GM12878 (cell line): ENCODE measurements at regions not wholly inside any gene's neighbourhood (a gene's known extent, or its start where the extent isn't known, plus 50 kb on each side); places are given as distances from the start of the nearest gene placed in this dataset.

Experiments used
- ATAC-seq: fragments of 200-7000 bp; cut with Tn5 transposase; 3 replicates; pipeline ENCODE4 v1.9.1; 2020; ENCODE audit warnings: mild to moderate bottlenecking, moderate library complexity
- BruUV-seq: library from RNA; stranded (reverse); fragments of 400-500 nt; replicated peaks from 2 replicates; lab custom pipeline; 2021; lab: Mats Ljungman, UMichigan
- CTCF ChIA-PET: fragments of 300-600 bp; sonication (Branson Sonifier 250); formaldehyde crosslinking; extraction: SDS; loops from one replicate; lab custom pipeline; 2021; ENCODE audit warnings: inconsistent platforms; lab: Yijun Ruan, JAX
- POLR2A ChIA-PET: fragments of 350-600 bp; formaldehyde crosslinking; extraction: SDS; loops from one replicate; lab custom pipeline; 2021; ENCODE audit warnings: inconsistent platforms; lab: Charles Lee
- RAD21 ChIA-PET: fragments of 300-600 bp; sonication (Branson Sonifier 250); formaldehyde crosslinking; loops from one replicate; lab custom pipeline; 2023; ENCODE audit warnings: antibody characterized with exemption; ENCODE audit not compliant: unreplicated experiment; lab: Charles Lee
- SMC1A ChIA-PET: fragments of 300-600 bp; sonication (Branson Sonifier 250); formaldehyde crosslinking; loops from one replicate; lab custom pipeline; 2023; ENCODE audit not compliant: unreplicated experiment, uncharacterized antibody; lab: Charles Lee
- DNase-seq: peaks from one replicate; pipeline ENCODE4 v3.0.0-alpha.2; 2011; ENCODE audit warnings: low read depth, low spot score
- FAIRE-seq: peaks from 3 replicates; lab custom pipeline; 2011; peaks lifted over from hg19 to GRCh38; lab: Jason Lieb, UNC
- H2AFZ ChIP-seq: 2 replicates; pipeline ENCODE4 v1.6.0; 2011; ENCODE audit warnings: low read depth, low read length, control low read depth; ENCODE audit not compliant: control insufficient read depth
- H3K27ac ChIP-seq: 2 replicates; pipeline ENCODE4 v1.5.1; 2011; ENCODE audit warnings: control low read depth; ENCODE audit not compliant: control insufficient read depth, insufficient read depth
- H3K27me3 ChIP-seq, 2 experiments: replicated peaks in 1 of 2; 2 replicates each; pipeline versions ENCODE4 v1.6.0 to v1.6.1; 2011; ENCODE audit warnings: low read length in 1 of 2; ENCODE audit not compliant: control insufficient read depth in 2 of 2, insufficient read depth in 2 of 2
- H3K36me3 ChIP-seq, 2 experiments: 2 replicates each; pipeline ENCODE4 v1.5.1; 2011; ENCODE audit warnings: low read length in 1 of 2; ENCODE audit not compliant: control insufficient read depth in 2 of 2, insufficient read depth in 2 of 2
- H3K4me1 ChIP-seq: 2 replicates; pipeline ENCODE4 v1.6.1; 2011; ENCODE audit warnings: mild to moderate bottlenecking, low read length, moderate library complexity, mixed read lengths; ENCODE audit not compliant: control insufficient read depth, insufficient read depth
- H3K4me2 ChIP-seq: 2 replicates; pipeline ENCODE4 v1.6.0; 2011; ENCODE audit warnings: control low read depth; ENCODE audit not compliant: control insufficient read depth, insufficient read depth
- H3K4me3 ChIP-seq: fragments of 200-600 bp; sonication (generic); 2 replicates; pipeline ENCODE4 v1.5.1; 2016
- H3K79me2 ChIP-seq: 2 replicates; pipeline ENCODE4 v1.6.0; 2011; ENCODE audit warnings: low read length; ENCODE audit not compliant: control insufficient read depth, insufficient read depth
- H3K9ac ChIP-seq: 2 replicates; pipeline ENCODE4 v1.8.0; 2011; ENCODE audit warnings: low read length, control low read depth, mixed read lengths; ENCODE audit not compliant: control insufficient read depth, insufficient read depth
- H3K9me3 ChIP-seq: replicated peaks from 3 replicates; pipeline ENCODE4 v1.5.1; 2011; ENCODE audit warnings: mild to moderate bottlenecking, low read length; ENCODE audit not compliant: control insufficient read depth, insufficient read depth
- H4K20me1 ChIP-seq: 2 replicates; pipeline ENCODE4 v1.6.0; 2011; ENCODE audit not compliant: control insufficient read depth, insufficient read depth
- BCL3 ChIP-seq: IDR thresholded peaks from 2 replicates; pipeline ENCODE4 v1.6.1; 2011; ENCODE audit warnings: borderline replicate concordance, low read depth, mild to moderate bottlenecking, moderate library complexity, low read length; ENCODE audit not compliant: insufficient read depth, poor library complexity, severe bottlenecking
- BRCA1 ChIP-seq: IDR thresholded peaks from 2 replicates; pipeline ENCODE4 v1.6.1; 2011; ENCODE audit warnings: low read depth, low read length, improper control_type of control experiment
- CREB1 ChIP-seq: IDR thresholded peaks from 2 replicates; pipeline ENCODE4 v1.6.1; 2012; ENCODE audit warnings: low read depth, mild to moderate bottlenecking, inconsistent platforms
- EED ChIP-seq: sonication (generic); IDR thresholded peaks from 2 replicates; pipeline ENCODE4 v1.6.1; 2016; ENCODE audit warnings: antibody characterized with exemption, low read depth
- RAD51 ChIP-seq: fragments of 450-650 bp; IDR thresholded peaks from 2 replicates; pipeline ENCODE4 v1.6.1; 2016; ENCODE audit warnings: moderate library complexity, mild to moderate bottlenecking, inconsistent platforms
- WGBS: methylation state at CpG from one replicate; pipeline ENCODE4 v1.1.6; 2016; ENCODE audit warnings: low lambda C conversion rate; ENCODE audit not compliant: insufficient replicate concordance, insufficient coverage; ENCODE audit errors: missing lambda C conversion rate; 5-methylcytosine and 5-hydroxymethylcytosine counted together
- in situ Hi-C: fragments of 300-500 bp; cut with MboI; formaldehyde crosslinking; loops from 9 replicates; pipeline ENCODE4 v1.14.3; 2018; ENCODE audit warnings: mixed read lengths
- intact Hi-C: fragments of 100-400 bp; cut with micrococcal nuclease; formaldehyde crosslinking; loops from one replicate; pipeline ENCODE4 v1.14.2; 2022; ENCODE audit not compliant: unreplicated experiment

- TF ChIP-seq BCL3 (no peak), EED (no peak), CREB1 (no peak), BRCA1 (no peak)
- TF ChIP-seq, all 136 proteins: peak for 0
- ChIA-PET POLR2A (no interaction called here), RAD21 (no interaction called here), CTCF (no interaction called here), SMC1A (no interaction called here)
- in situ Hi-C loops: no loop called here
- Histone ChIP-seq H3K4me2 (no peak overlapping the region), H3K4me1 (no peaks in the 10 kb centered on the region), H3K27me3 (no peaks in the 10 kb centered on the region), H3K27ac (no peak overlapping the region), H3K79me2 (no peaks in the 10 kb centered on the region), H3K9me3 (no peaks in the 10 kb centered on the region), H2AFZ (no peak overlapping the region), H3K36me3 (no peaks in the 10 kb centered on the region), H3K4me3 (no peak overlapping the region), H4K20me1 (no peaks in the 10 kb centered on the region), H3K9ac (no peak overlapping the region)
- BruUV-seq: no TSS peak
- 24% methylated on average over 6 of the region's 6 CpGs for WGBS
- intact Hi-C loops: no loop called here
- FAIRE-seq (no peak), DNase-seq (no peak), ATAC-seq (no peak)
These were observed 277.6 kb downstream of the SIPA1L2 start for GRCh38 chr1:232352366-232352765.

- ChIA-PET SMC1A (no interaction called here), CTCF (no interaction called here), POLR2A (no interaction called here), RAD21 (no interaction called here)
- H2AFZ ChIP-seq: no peak overlapping the region
- FAIRE-seq (no peak), DNase-seq (no peak), ATAC-seq (no peak)
- no peaks in the 10 kb centered on the region for H3K27me3 ChIP-seq
- no peak overlapping the region for H3K27ac ChIP-seq
- BruUV-seq: no TSS peak
- in situ Hi-C loops (no loop called here), intact Hi-C loops (no loop called here)
- WGBS: 14% methylated on average over 2 of the region's 2 CpGs
- H3K9ac ChIP-seq: no peak overlapping the region
- no peak for TF ChIP-seq RAD51
- no peak overlapping the region for H3K4me3 ChIP-seq
- no peaks in the 10 kb centered on the region for H4K20me1 ChIP-seq
- no peak overlapping the region for H3K4me2 ChIP-seq
- H3K36me3 ChIP-seq: no peaks in the 10 kb centered on the region
- no peaks in the 10 kb centered on the region; the same call in 2 of the 3 replicates for H3K9me3 ChIP-seq
- H3K4me1 ChIP-seq: no peaks in the 10 kb centered on the region
- no peaks in the 10 kb centered on the region for H3K79me2 ChIP-seq
These were observed 278.6 kb downstream of the SIPA1L2 start for GRCh38 chr1:232351335-232351734.
